HepG2 (cell line): ENCODE measurements at regions not wholly inside any gene's neighbourhood (a gene's known extent, or its start where the extent isn't known, plus 50 kb on each side); places are given as distances from the start of the nearest gene placed in this dataset.

Experiments
- AGO1 ChIP-seq: fragments of 200-400 bp; formaldehyde crosslinking; IDR thresholded peaks from 2 replicates; pipeline ENCODE4 v1.6.1; 2017; ENCODE audit warnings: mild to moderate bottlenecking, low read depth, low read length, moderate library complexity; ENCODE audit not compliant: poor library complexity, severe bottlenecking
- ARID4A ChIP-seq: sonication (generic); formaldehyde crosslinking; IDR thresholded peaks from 2 replicates; pipeline ENCODE4 v1.5.0; 2020; ENCODE audit warnings: mild to moderate bottlenecking, missing genetic modification reagents, borderline replicate concordance
- GATAD1 ChIP-seq: IDR thresholded peaks from 2 replicates; pipeline ENCODE4 v1.6.1; 2016; ENCODE audit warnings: missing genetic modification reagents, missing compliant biosample characterization
- HNRNPUL1 ChIP-seq: fragments of 200-400 bp; formaldehyde crosslinking; IDR thresholded peaks from 2 replicates; pipeline ENCODE4 v1.6.1; 2017; ENCODE audit warnings: low read depth, mild to moderate bottlenecking, low read length, moderate library complexity
- KMT2A ChIP-seq: sonication (generic); formaldehyde crosslinking; IDR thresholded peaks from 2 replicates; pipeline ENCODE4 v1.4.0; 2020; ENCODE audit warnings: missing genetic modification reagents
- NR2F2 ChIP-seq: IDR thresholded peaks from 2 replicates; pipeline ENCODE4 v1.6.1; 2012; ENCODE audit warnings: low read depth, inconsistent platforms, borderline replicate concordance
- THAP8 ChIP-seq: sonication (generic); formaldehyde crosslinking; IDR thresholded peaks from 2 replicates; pipeline ENCODE4 v1.5.1; 2020; ENCODE audit warnings: missing genetic modification reagents, mild to moderate bottlenecking, borderline replicate concordance
- U2AF2 ChIP-seq: fragments of 200-400 bp; formaldehyde crosslinking; IDR thresholded peaks from 2 replicates; pipeline ENCODE4 v1.6.1; 2017; ENCODE audit warnings: low read depth, mild to moderate bottlenecking, low read length
- ZBTB33 ChIP-seq: sonication (generic); formaldehyde crosslinking; IDR thresholded peaks from 2 replicates; pipeline ENCODE4 v1.4.0; 2020; ENCODE audit warnings: missing genetic modification reagents
- ZNF605 ChIP-seq: sonication (generic); formaldehyde crosslinking; IDR thresholded peaks from 2 replicates; pipeline ENCODE4 v1.8.0; 2022; ENCODE audit warnings: mild to moderate bottlenecking, missing genetic modification reagents
- ZNF792 ChIP-seq: IDR thresholded peaks from 2 replicates; pipeline ENCODE4 v1.6.1; 2016
- TF ChIP-seq, protein P1 (sequence below): sonication (generic); formaldehyde crosslinking; IDR thresholded peaks from 2 replicates; pipeline ENCODE4 v1.9.0; 2021; ENCODE audit warnings: missing genetic modification reagents, mild to moderate bottlenecking, borderline replicate concordance

DNA sequence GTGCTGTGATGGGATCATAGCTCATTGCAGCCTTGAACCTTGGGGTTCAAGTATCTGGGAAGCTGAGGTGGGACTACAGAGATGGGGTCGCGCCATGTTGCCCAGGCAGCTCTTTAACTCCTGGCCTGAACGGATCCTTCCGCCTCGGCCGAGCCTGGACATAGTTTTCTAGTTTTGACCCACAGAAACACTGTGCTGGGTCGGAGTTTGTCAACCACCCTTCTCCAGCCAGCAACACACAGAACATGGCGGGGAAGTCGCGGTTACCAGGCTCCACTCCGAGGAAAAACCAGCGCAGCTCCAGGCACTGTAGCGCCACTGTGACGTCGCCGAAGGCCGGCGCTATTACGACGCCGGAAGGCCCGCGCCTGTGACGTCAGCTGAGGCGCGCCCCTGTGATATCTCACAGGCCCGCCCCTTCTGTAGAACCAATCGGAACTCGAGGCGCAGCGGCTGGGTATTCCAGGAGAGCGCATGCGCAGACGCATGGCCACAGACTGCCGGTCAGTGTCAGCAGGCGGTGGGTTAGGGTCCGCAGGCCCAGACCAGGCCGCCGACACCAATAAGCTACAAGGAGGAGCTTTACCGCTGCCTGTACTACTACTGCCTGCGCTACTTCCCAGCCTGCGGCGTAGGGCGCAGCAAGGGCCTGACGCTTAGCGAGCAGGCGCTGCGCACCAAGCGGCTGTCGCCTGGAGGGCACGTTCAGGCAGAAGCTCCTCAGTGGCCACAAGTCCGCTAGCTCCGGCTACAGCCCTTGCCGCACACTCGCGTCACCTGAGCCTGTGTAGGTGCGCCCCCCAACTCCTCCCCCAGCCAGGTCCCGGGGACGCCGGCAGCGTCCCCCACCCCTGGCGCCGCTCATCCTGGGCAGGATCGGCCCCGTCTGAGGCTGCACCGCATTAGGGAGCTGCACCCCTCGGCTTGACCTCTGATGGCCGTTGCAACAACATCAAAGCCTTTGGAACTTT is 135.2 kb upstream of the KCTD7 start (continued):
- TF ChIP-seq AGO1 = no peak
- TF ChIP-seq, protein P1, sequence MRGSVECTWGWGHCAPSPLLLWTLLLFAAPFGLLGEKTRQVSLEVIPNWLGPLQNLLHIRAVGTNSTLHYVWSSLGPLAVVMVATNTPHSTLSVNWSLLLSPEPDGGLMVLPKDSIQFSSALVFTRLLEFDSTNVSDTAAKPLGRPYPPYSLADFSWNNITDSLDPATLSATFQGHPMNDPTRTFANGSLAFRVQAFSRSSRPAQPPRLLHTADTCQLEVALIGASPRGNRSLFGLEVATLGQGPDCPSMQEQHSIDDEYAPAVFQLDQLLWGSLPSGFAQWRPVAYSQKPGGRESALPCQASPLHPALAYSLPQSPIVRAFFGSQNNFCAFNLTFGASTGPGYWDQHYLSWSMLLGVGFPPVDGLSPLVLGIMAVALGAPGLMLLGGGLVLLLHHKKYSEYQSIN (CRISPR knock-in tag) = no peak
- no peak for TF ChIP-seq U2AF2
- TF ChIP-seq ZNF792 (CRISPR knock-in tag) = peak; percentile 81
- TF ChIP-seq THAP8 (CRISPR knock-in tag) = peak; percentile 92
- TF ChIP-seq KMT2A = peak; percentile 81
- no peak for TF ChIP-seq HNRNPUL1
- TF ChIP-seq GATAD1 (CRISPR knock-in tag) = peak; percentile 93
- peak; percentile 99 for TF ChIP-seq ZNF605
- peak; percentile 89 for TF ChIP-seq ARID4A
- no peak for TF ChIP-seq ZBTB33 (CRISPR knock-in tag)
- peak; percentile 39; the same call in 1 of the 2 replicates for TF ChIP-seq NR2F2
